Endothelial cell of umbilical vein (primary cell): ENCODE measurements at regions not wholly inside any gene's neighbourhood (a gene's known extent, or its start where the extent isn't known, plus 50 kb on each side); places are given as distances from the start of the nearest gene placed in this dataset.

ENCODE experiments used
- BruUV-seq: library from RNA; stranded (reverse); fragments of 400-500 nt; replicated peaks from 2 replicates; lab custom pipeline; 2021; lab: Mats Ljungman, UMichigan
- CTCF ChIA-PET: fragments of 300-600, 350-600 bp; sonication (Branson Sonifier 250); formaldehyde crosslinking; loops from one replicate; lab custom pipeline; 2021; ENCODE audit warnings: antibody characterized with exemption, inconsistent platforms; lab: Charles Lee
- POLR2A ChIA-PET: fragments of 300-600, 350-600 bp; sonication (Branson Sonifier 250); formaldehyde crosslinking; loops from one replicate; lab custom pipeline; 2021; ENCODE audit warnings: antibody characterized with exemption, inconsistent platforms; lab: Charles Lee
- DNase-seq: peaks from one replicate; pipeline ENCODE4 v3.0.0-alpha.2; 2011; ENCODE audit warnings: low read depth, low spot score
- FAIRE-seq: peaks from 2 replicates; lab custom pipeline; 2011; peaks lifted over from hg19 to GRCh38; lab: Jason Lieb, UNC
- H2AFZ ChIP-seq: 2 replicates; pipeline ENCODE4 v1.6.0; 2012; ENCODE audit warnings: low read depth, low read length, control low read depth, inconsistent platforms
- H3K27ac ChIP-seq: 2 replicates; pipeline ENCODE4 v1.5.1; 2011; ENCODE audit warnings: low read depth, mild to moderate bottlenecking, control low read depth, low read length, moderate library complexity; ENCODE audit not compliant: insufficient read depth
- H3K27me3 ChIP-seq, 2 experiments: 2 replicates each; pipeline versions ENCODE4 v1.6.0 to v1.6.1; 2011; ENCODE audit warnings: low read length in 2 of 2, mixed read lengths in 1 of 2; ENCODE audit not compliant: control insufficient read depth in 2 of 2, insufficient read depth in 2 of 2
- H3K36me3 ChIP-seq, 2 experiments: 2 replicates in 1 of 2; 3 replicates in 1 of 2; pipeline ENCODE4 v1.5.1; 2011; ENCODE audit warnings: low read length in 2 of 2, mild to moderate bottlenecking in 1 of 2, moderate library complexity in 1 of 2; ENCODE audit not compliant: control insufficient read depth in 2 of 2, insufficient read depth in 2 of 2; ENCODE audit errors: extremely low read depth in 1 of 2
- H3K4me1 ChIP-seq: 3 replicates; pipeline ENCODE4 v1.5.1; 2011; ENCODE audit warnings: mild to moderate bottlenecking, low read length; ENCODE audit not compliant: control insufficient read depth, insufficient read depth; ENCODE audit errors: extremely low read depth
- H3K4me2 ChIP-seq: 2 replicates; pipeline ENCODE4 v1.6.1; 2011; ENCODE audit warnings: low read length, control low read depth, mixed read lengths; ENCODE audit not compliant: insufficient read depth
- H3K4me3 ChIP-seq, 3 experiments: fragments of 200-600 bp in 1 of 3; sonication (generic), shearing (Covaris generic) in 1 of 3; replicated peaks in 1 of 3; 2 replicates each; pipeline ENCODE4 v1.5.1; 2011 to 2016; ENCODE audit warnings: control low read depth in 3 of 3, low read length in 3 of 3, mild to moderate bottlenecking in 2 of 3, inconsistent platforms in 1 of 3, low read depth in 1 of 3, moderate library complexity in 1 of 3; ENCODE audit not compliant: insufficient read depth in 1 of 3
- H3K79me2 ChIP-seq: 2 replicates; pipeline ENCODE4 v1.6.0; 2012; ENCODE audit warnings: low read length, inconsistent platforms; ENCODE audit not compliant: control insufficient read depth, insufficient read depth
- H3K9ac ChIP-seq: replicated peaks from 2 replicates; pipeline ENCODE3; 2011; ENCODE audit warnings: low read length, control low read depth; ENCODE audit not compliant: insufficient read depth; ENCODE audit errors: extremely low read depth
- H3K9me1 ChIP-seq: replicated peaks from 3 replicates; pipeline ENCODE4 v1.6.0; 2011; ENCODE audit warnings: mild to moderate bottlenecking, low read length; ENCODE audit not compliant: control insufficient read depth, insufficient read depth; ENCODE audit errors: extremely low read depth
- H3K9me3 ChIP-seq: replicated peaks from 2 replicates; pipeline ENCODE4 v1.5.1; 2012; ENCODE audit warnings: low read length, inconsistent platforms; ENCODE audit not compliant: control insufficient read depth, insufficient read depth
- H4K20me1 ChIP-seq: replicated peaks from 2 replicates; pipeline ENCODE3; 2011; ENCODE audit warnings: mild to moderate bottlenecking, low read length; ENCODE audit not compliant: control insufficient read depth, insufficient read depth; ENCODE audit errors: extremely low read depth
- EZH2 ChIP-seq: IDR thresholded peaks from 2 replicates; pipeline ENCODE4 v1.6.1; 2012; ENCODE audit warnings: borderline replicate concordance, low read depth, mild to moderate bottlenecking, moderate library complexity, low read length, inconsistent platforms; ENCODE audit not compliant: severe bottlenecking
- FOS ChIP-seq: IDR thresholded peaks from 2 replicates; pipeline ENCODE4 v1.6.1; 2011; ENCODE audit warnings: mild to moderate bottlenecking, low read length, moderate library complexity, borderline replicate concordance; ENCODE audit not compliant: insufficient read depth
- GATA2 ChIP-seq: IDR thresholded peaks from 2 replicates; pipeline ENCODE4 v1.7.0; 2011; ENCODE audit warnings: low read depth, mild to moderate bottlenecking, moderate library complexity, mixed read lengths, low read length; ENCODE audit not compliant: insufficient read length, insufficient read depth
- JUN ChIP-seq: IDR thresholded peaks from 2 replicates; pipeline ENCODE4 v1.6.1; 2011; ENCODE audit warnings: borderline replicate concordance, low read depth; ENCODE audit not compliant: insufficient read length, insufficient read depth
- MYC ChIP-seq: IDR thresholded peaks from one replicate; pipeline ENCODE4 v1.6.1; 2011; ENCODE audit warnings: mild to moderate bottlenecking, low read depth, low read length
- POLR2A ChIP-seq: IDR thresholded peaks from 2 replicates; pipeline ENCODE4 v1.6.1; 2012; ENCODE audit warnings: low read depth, mild to moderate bottlenecking, control low read depth, low read length
- POLR2AphosphoS5 ChIP-seq: IDR thresholded peaks from 2 replicates; pipeline ENCODE4 v1.6.1; 2012; ENCODE audit warnings: low read depth, mild to moderate bottlenecking, control low read depth, low read length, moderate library complexity; ENCODE audit not compliant: insufficient read depth
- dilution Hi-C: fragments of 300-500 bp; cut with MboI; formaldehyde crosslinking; loops from one replicate; pipeline ENCODE4 v1.15.0; 2019; ENCODE audit warnings: low sequenced_read_pairs; ENCODE audit not compliant: extremely low pct_ligation_motif_present
- intact Hi-C: fragments of 100-400 bp; cut with micrococcal nuclease; formaldehyde crosslinking; loops from one replicate; pipeline ENCODE4 v1.10.0; 2022
- TF ChIP-seq, protein P1 (sequence below): IDR thresholded peaks from 2 replicates; pipeline ENCODE4 v1.6.1; 2011; ENCODE audit not compliant: insufficient read depth, insufficient read length
- TF ChIP-seq, protein P2 (sequence below), 2 donors: IDR thresholded peaks; 1 replicate in 1 of 2; 2 replicates in 1 of 2; pipeline ENCODE4 v1.5.1; 2011; ENCODE audit warnings: low read length in 2 of 2, mild to moderate bottlenecking in 2 of 2, moderate library complexity in 2 of 2, control low read depth in 1 of 2, inconsistent platforms in 1 of 2, low read depth in 1 of 2; ENCODE audit not compliant: insufficient read depth in 1 of 2; ENCODE audit errors: extremely low read depth in 1 of 2

- no peak overlapping the region for H3K27ac ChIP-seq
- dilution Hi-C loops (no loop called here), intact Hi-C loops (no loop called here)
- H3K36me3 ChIP-seq = no peaks in the 10 kb centered on the region
- CTCF ChIA-PET = no interaction called here
- no peak for FAIRE-seq
- TF ChIP-seq EZH2 (no peak), GATA2 (no peak), POLR2AphosphoS5 (no peak), POLR2A (no peak), JUN (no peak), MYC (no peak), FOS (no peak)
- TF ChIP-seq, protein P1, sequence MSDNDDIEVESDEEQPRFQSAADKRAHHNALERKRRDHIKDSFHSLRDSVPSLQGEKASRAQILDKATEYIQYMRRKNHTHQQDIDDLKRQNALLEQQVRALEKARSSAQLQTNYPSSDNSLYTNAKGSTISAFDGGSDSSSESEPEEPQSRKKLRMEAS = no peak
- TF ChIP-seq, protein P2, sequence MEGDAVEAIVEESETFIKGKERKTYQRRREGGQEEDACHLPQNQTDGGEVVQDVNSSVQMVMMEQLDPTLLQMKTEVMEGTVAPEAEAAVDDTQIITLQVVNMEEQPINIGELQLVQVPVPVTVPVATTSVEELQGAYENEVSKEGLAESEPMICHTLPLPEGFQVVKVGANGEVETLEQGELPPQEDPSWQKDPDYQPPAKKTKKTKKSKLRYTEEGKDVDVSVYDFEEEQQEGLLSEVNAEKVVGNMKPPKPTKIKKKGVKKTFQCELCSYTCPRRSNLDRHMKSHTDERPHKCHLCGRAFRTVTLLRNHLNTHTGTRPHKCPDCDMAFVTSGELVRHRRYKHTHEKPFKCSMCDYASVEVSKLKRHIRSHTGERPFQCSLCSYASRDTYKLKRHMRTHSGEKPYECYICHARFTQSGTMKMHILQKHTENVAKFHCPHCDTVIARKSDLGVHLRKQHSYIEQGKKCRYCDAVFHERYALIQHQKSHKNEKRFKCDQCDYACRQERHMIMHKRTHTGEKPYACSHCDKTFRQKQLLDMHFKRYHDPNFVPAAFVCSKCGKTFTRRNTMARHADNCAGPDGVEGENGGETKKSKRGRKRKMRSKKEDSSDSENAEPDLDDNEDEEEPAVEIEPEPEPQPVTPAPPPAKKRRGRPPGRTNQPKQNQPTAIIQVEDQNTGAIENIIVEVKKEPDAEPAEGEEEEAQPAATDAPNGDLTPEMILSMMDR (IDR thresholded peaks at IDR 0.05; ENCODE audit: extremely low read depth in 1 of 2, insufficient read depth in 1 of 2, low read depth in 1 of 2, low read length in 2 of 2) = no peak
- no peak overlapping the region for H3K9ac ChIP-seq
- no peaks in the 10 kb centered on the region for H4K20me1 ChIP-seq
- DNase-seq = no peak
- H3K9me1 ChIP-seq = no peaks in the 10 kb centered on the region
- POLR2A ChIA-PET = no interaction called here
- H3K9me3 ChIP-seq = peaks cover 4% of the 10 kb centered on the region
- H3K4me3 ChIP-seq = no peak overlapping the region
- H3K4me2 ChIP-seq = no peak overlapping the region
- no TSS peak for BruUV-seq
- no peaks in the 10 kb centered on the region for H3K4me1 ChIP-seq
- no peaks in the 10 kb centered on the region for H3K79me2 ChIP-seq
- H3K27me3 ChIP-seq = no peaks in the 10 kb centered on the region
- H2AFZ ChIP-seq = no peak overlapping the region
Observed at GRCh38 chr15:94036156-94036555, 195.2 kb upstream of the MCTP2 start.
